Uterus (tissue), 3 donors: ENCODE measurements at regions not wholly inside any gene's neighbourhood (a gene's known extent, or its start where the extent isn't known, plus 50 kb on each side); places are given as distances from the start of the nearest gene placed in this dataset.

Experiments used
- DNase-seq, 2 donors: peaks; one replicate each; pipeline ENCODE4 v3.0.0-alpha.2; 2019 to 2020
- H3K27ac ChIP-seq, 2 donors: fragments of 200-600 bp; sonication (generic); 1 replicate in 1 of 2; 2 replicates in 1 of 2; pipeline ENCODE4 v1.5.1; 2016 to 2018
- H3K27me3 ChIP-seq, 2 donors: fragments of 200-600 bp; sonication (generic); one replicate each; pipeline ENCODE4 v1.5.1; 2018 to 2019; ENCODE audit warnings: control low read depth in 1 of 2
- H3K36me3 ChIP-seq, 2 donors: fragments of 200-600 bp; sonication (generic); one replicate each; pipeline ENCODE4 v1.5.1; 2019; ENCODE audit warnings: control low read depth in 1 of 2
- H3K4me1 ChIP-seq, 2 donors: fragments of 200-600 bp; sonication (generic); one replicate each; pipeline ENCODE4 v1.5.1; 2018 to 2019; ENCODE audit warnings: control low read depth in 1 of 2
- H3K4me3 ChIP-seq, 2 donors: fragments of 200-600 bp; sonication (generic); 1 replicate in 1 of 2; 2 replicates in 1 of 2; pipeline ENCODE4 v1.5.1; 2018 to 2019; ENCODE audit warnings: mild to moderate bottlenecking in 1 of 2
- H3K9me3 ChIP-seq, 2 donors: fragments of 200-600 bp; sonication (generic); one replicate each; pipeline ENCODE4 v1.5.1; 2019; ENCODE audit warnings: control low read depth in 1 of 2
- POLR2A ChIP-seq, 2 donors: fragments of 450-650 bp; IDR thresholded peaks; one replicate each; pipeline ENCODE4 v1.6.1; 2016; ENCODE audit warnings: antibody characterized with exemption in 2 of 2, mild to moderate bottlenecking in 1 of 2, moderate library complexity in 1 of 2
- intact Hi-C: fragments of 100-400 bp; cut with DNase I; formaldehyde crosslinking; loops from one replicate; pipeline ENCODE4 v1.15.1; 2023; ENCODE audit warnings: low total_unique reads
- TF ChIP-seq, protein P1 (sequence below), 4 experiments: fragments of 200-600 bp in 2 of 4; fragments of 450-650 bp in 2 of 4; sonication (generic) in 2 of 4; IDR thresholded peaks; one replicate each; pipeline ENCODE4 v1.5.1; 2016 to 2019; ENCODE audit warnings: antibody characterized with exemption in 4 of 4, mild to moderate bottlenecking in 2 of 4, moderate library complexity in 1 of 4
- donor health status: DM: yes; HTN: yes; CAD: no.

DNA sequence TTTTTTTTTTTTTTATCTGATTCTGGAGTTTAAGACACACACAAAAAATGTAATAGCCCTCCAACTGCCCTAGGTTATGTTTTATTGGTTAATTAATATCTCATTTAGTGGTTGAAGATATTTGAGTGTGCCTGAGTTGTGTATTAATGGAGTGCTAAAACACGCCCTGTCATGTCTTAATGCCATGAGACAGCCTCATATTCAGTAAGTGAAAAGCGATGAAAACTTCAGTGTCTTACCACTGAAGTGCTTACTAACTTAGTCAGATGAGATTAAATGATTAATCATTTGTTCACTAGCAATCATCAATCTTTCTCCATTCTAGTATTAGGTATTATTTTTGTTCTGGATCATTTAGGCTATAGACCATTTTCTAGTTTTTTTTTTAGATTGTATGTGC is 544.7 kb upstream of the ROBO2 start:
- intact Hi-C loops = no loop called here
- DNase-seq = no peak

GRCh38 chr3:76497636-76498035 is 542.3 kb upstream of the ROBO2 start:
- Histone ChIP-seq H3K27ac (no peak overlapping the region), H3K9me3 (no peaks in the 10 kb centered on the region), H3K4me1 (no peaks in the 10 kb centered on the region), H3K4me3 (no peak overlapping the region), H3K36me3 (no peaks in the 10 kb centered on the region), H3K27me3 (no peaks in the 10 kb centered on the region)
- intact Hi-C loops = no loop called here
- no peak for TF ChIP-seq POLR2A (IDR thresholded peaks at IDR 0.05)
- TF ChIP-seq, protein P1, sequence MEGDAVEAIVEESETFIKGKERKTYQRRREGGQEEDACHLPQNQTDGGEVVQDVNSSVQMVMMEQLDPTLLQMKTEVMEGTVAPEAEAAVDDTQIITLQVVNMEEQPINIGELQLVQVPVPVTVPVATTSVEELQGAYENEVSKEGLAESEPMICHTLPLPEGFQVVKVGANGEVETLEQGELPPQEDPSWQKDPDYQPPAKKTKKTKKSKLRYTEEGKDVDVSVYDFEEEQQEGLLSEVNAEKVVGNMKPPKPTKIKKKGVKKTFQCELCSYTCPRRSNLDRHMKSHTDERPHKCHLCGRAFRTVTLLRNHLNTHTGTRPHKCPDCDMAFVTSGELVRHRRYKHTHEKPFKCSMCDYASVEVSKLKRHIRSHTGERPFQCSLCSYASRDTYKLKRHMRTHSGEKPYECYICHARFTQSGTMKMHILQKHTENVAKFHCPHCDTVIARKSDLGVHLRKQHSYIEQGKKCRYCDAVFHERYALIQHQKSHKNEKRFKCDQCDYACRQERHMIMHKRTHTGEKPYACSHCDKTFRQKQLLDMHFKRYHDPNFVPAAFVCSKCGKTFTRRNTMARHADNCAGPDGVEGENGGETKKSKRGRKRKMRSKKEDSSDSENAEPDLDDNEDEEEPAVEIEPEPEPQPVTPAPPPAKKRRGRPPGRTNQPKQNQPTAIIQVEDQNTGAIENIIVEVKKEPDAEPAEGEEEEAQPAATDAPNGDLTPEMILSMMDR (IDR thresholded peaks at IDR 0.05) = no peak
- DNase-seq = no peak

More for the DNA sequence above, 544.7 kb upstream of the ROBO2 start:
- H3K4me1 ChIP-seq = no peaks in the 10 kb centered on the region
- no peak overlapping the region for H3K27ac ChIP-seq
- no peaks in the 10 kb centered on the region for H3K36me3 ChIP-seq
- H3K27me3 ChIP-seq = no peaks in the 10 kb centered on the region
- no peak overlapping the region for H3K4me3 ChIP-seq
- TF ChIP-seq, protein P1 (IDR thresholded peaks at IDR 0.05) = no peak
- no peaks in the 10 kb centered on the region for H3K9me3 ChIP-seq

DNA sequence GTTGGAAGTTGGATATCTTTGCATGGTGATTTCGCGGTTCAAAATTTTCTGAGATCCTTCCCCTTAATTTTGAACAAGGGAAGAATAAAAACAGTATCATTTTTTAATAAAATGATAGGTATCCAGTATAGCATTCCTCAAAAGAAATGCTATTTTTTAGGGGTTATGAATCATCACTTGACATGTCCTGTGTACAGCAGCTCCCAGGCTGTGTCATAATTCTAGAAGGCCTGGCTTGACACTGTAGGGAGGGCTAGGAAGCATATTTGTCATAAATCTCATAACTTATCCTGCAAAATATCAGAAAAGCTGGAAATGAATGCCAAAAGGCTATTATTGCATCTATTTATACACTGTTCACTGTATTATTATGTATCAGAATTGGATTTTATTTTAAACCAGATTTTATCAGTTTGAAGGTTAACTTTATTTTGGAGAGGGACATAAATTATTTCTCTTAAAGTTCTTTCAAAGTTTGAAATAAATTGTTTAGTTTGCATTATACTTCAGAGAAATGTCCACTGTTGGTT is 539.1 kb upstream of the ROBO2 start:
- H3K9me3 ChIP-seq = no peaks in the 10 kb centered on the region
- H3K27ac ChIP-seq = no peak overlapping the region
- DNase-seq = no peak
- no peak overlapping the region for H3K4me3 ChIP-seq
- TF ChIP-seq POLR2A (IDR thresholded peaks at IDR 0.05) = no peak
- TF ChIP-seq, protein P1 (IDR thresholded peaks at IDR 0.05) = no peak
- no peaks in the 10 kb centered on the region for H3K4me1 ChIP-seq
- no peaks in the 10 kb centered on the region for H3K36me3 ChIP-seq
- intact Hi-C loops = no loop called here
- no peaks in the 10 kb centered on the region for H3K27me3 ChIP-seq

DNA sequence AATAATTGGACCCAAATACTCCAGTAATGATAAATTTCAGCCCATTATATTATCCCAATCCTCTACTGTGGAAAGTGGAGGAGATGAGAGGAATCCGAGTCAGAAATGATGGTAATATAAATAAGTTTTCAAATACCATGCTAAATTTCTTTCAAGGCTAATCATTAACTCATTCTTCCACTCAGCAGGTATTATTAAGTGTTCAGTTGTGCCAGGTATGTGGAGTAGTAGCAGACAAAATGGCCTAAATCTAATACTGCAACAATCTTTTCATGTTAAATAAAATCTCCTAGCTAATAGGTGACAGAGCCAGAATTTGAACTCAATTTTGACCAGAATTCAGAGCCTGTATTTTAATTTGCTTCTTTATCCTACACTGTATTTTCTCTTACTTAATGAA is 538.6 kb upstream of the ROBO2 start:
- H3K27ac ChIP-seq = no peak overlapping the region
- no peak for DNase-seq
- H3K4me1 ChIP-seq = no peaks in the 10 kb centered on the region
- intact Hi-C loops = no loop called here
- no peaks in the 10 kb centered on the region for H3K36me3 ChIP-seq
- TF ChIP-seq POLR2A (IDR thresholded peaks at IDR 0.05) = no peak
- TF ChIP-seq, protein P1 (IDR thresholded peaks at IDR 0.05) = no peak
- no peaks in the 10 kb centered on the region for H3K27me3 ChIP-seq
- H3K4me3 ChIP-seq = no peak overlapping the region
- H3K9me3 ChIP-seq = no peaks in the 10 kb centered on the region

DNA sequence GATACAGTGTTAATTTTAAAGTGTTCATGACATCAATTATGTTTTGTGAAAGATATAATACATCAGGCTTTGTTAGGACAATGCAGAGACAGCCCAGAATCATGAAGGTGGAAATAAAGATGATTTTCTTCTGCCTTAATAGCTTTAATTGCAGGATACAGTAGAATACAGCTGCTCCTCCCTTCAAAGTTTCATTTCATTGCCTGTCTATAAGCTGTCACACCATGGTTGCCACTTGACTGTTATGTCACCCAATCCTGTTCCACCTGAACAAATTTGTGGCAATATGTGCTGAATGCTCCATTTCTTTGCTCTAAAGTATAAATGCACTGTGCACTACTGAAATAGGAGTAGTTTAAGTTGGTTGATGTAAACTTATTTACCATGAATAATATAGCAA is 537.8 kb upstream of the ROBO2 start:
- TF ChIP-seq POLR2A (IDR thresholded peaks at IDR 0.05) = no peak
- TF ChIP-seq, protein P1 (IDR thresholded peaks at IDR 0.05) = no peak
- intact Hi-C loops = no loop called here
- no peak for DNase-seq
- no peak overlapping the region for H3K4me3 ChIP-seq
- no peak overlapping the region for H3K27ac ChIP-seq
- no peaks in the 10 kb centered on the region for H3K36me3 ChIP-seq
- no peaks in the 10 kb centered on the region for H3K27me3 ChIP-seq
- no peaks in the 10 kb centered on the region for H3K4me1 ChIP-seq
- H3K9me3 ChIP-seq = no peaks in the 10 kb centered on the region
